GM23338 (cell line): ENCODE measurements at regions not wholly inside any gene's neighbourhood (a gene's known extent, or its start where the extent isn't known, plus 50 kb on each side); places are given as distances from the start of the nearest gene placed in this dataset.

ENCODE experiments used
- ATAC-seq: fragments of 200-7000 bp; cut with Tn5 transposase; 3 replicates; pipeline ENCODE4 v1.9.1; 2020
- DNase-seq: peaks from one replicate; pipeline ENCODE4 v3.0.0-alpha.2; 2015; ENCODE audit warnings: low spot score
- H2AFZ ChIP-seq: fragments of 200-600 bp; sonication (generic); 2 replicates; pipeline ENCODE4 v1.8.0; 2016; ENCODE audit warnings: antibody characterized with exemption, mild to moderate bottlenecking, moderate library complexity
- H3F3A ChIP-seq: fragments of 200-600 bp; sonication (generic); replicated peaks from 2 replicates; pipeline ENCODE4 v1.8.0; 2017; ENCODE audit warnings: antibody characterized with exemption, mixed run types, low read depth
- H3K27ac ChIP-seq: fragments of 200-600 bp; sonication (generic); 2 replicates; pipeline ENCODE4 v1.6.1; 2016; ENCODE audit warnings: low read depth
- H3K27me3 ChIP-seq: fragments of 200-600 bp; sonication (generic); 2 replicates; pipeline ENCODE4 v1.8.0; 2016; ENCODE audit warnings: mild to moderate bottlenecking, mixed run types, moderate library complexity; ENCODE audit not compliant: insufficient read depth
- H3K36me3 ChIP-seq: fragments of 200-600 bp; sonication (generic); 2 replicates; pipeline ENCODE4 v1.8.0; 2016; ENCODE audit warnings: mild to moderate bottlenecking; ENCODE audit not compliant: insufficient read depth
- H3K4me1 ChIP-seq: fragments of 200-600 bp; sonication (generic); 2 replicates; pipeline ENCODE4 v1.8.0; 2016; ENCODE audit warnings: mild to moderate bottlenecking, moderate library complexity; ENCODE audit not compliant: insufficient read depth
- H3K4me2 ChIP-seq: fragments of 200-600 bp; sonication (generic); 2 replicates; pipeline ENCODE4 v1.7.1; 2017; ENCODE audit warnings: mixed run types
- H3K4me3 ChIP-seq: fragments of 200-600 bp; sonication (generic); 2 replicates; pipeline ENCODE4 v1.6.1; 2016; ENCODE audit warnings: mixed run types
- H3K79me2 ChIP-seq: fragments of 200-600 bp; sonication (generic); replicated peaks from 2 replicates; pipeline ENCODE4 v1.8.0; 2017; ENCODE audit warnings: mild to moderate bottlenecking; ENCODE audit not compliant: insufficient read depth
- H3K9me2 ChIP-seq: fragments of 200-600 bp; sonication (generic); 2 replicates; pipeline ENCODE4 v1.8.0; 2017; ENCODE audit not compliant: insufficient read depth
- H4K20me1 ChIP-seq: fragments of 200-600 bp; sonication (generic); replicated peaks from 2 replicates; pipeline ENCODE4 v1.8.0; 2017; ENCODE audit warnings: mild to moderate bottlenecking; ENCODE audit not compliant: insufficient read depth
- H3K27ac Mint-ChIP-seq: 2 replicates; pipeline ENCODE4 v1.8.0; 2020; ENCODE audit warnings: inconsistent platforms, mild to moderate bottlenecking, moderate library complexity, mixed read lengths
- H3K27me3 Mint-ChIP-seq: 3 replicates; pipeline ENCODE4 v1.8.0; 2022; ENCODE audit warnings: low read depth, mild to moderate bottlenecking, moderate library complexity, mixed read lengths, inconsistent platforms; ENCODE audit not compliant: insufficient read depth, poor library complexity
- H3K36me3 Mint-ChIP-seq: 3 replicates; pipeline ENCODE4 v1.8.0; 2021; ENCODE audit warnings: low read depth, mild to moderate bottlenecking, inconsistent platforms, moderate library complexity, mixed read lengths
- H3K4me1 Mint-ChIP-seq: 3 replicates; pipeline ENCODE4 v1.8.0; 2020; ENCODE audit warnings: mild to moderate bottlenecking, inconsistent platforms, mixed read lengths
- H3K4me3 Mint-ChIP-seq: 3 replicates; pipeline ENCODE4 v1.8.0; 2021; ENCODE audit warnings: moderate library complexity, mild to moderate bottlenecking, inconsistent platforms, mixed read lengths
- H3K9me3 Mint-ChIP-seq: 3 replicates; pipeline ENCODE4 v1.8.0; 2020; ENCODE audit warnings: moderate library complexity, mild to moderate bottlenecking, inconsistent platforms, mixed read lengths
- EZH2 ChIP-seq: fragments of 200-600 bp; sonication (generic); IDR thresholded peaks from one replicate; pipeline ENCODE4 v1.8.0; 2017; ENCODE audit warnings: antibody characterized with exemption, mild to moderate bottlenecking, low read depth; ENCODE audit not compliant: unreplicated experiment
- JUNB ChIP-seq: IDR thresholded peaks from one replicate; pipeline ENCODE4 v1.6.1; 2016; ENCODE audit warnings: antibody characterized with exemption; ENCODE audit not compliant: unreplicated experiment
- NANOG ChIP-seq: IDR thresholded peaks from 2 replicates; pipeline ENCODE4 v1.6.1; 2016; ENCODE audit warnings: antibody characterized with exemption, borderline replicate concordance
- POLR2AphosphoS5 ChIP-seq: IDR thresholded peaks from 2 replicates; pipeline ENCODE4 v1.6.1; 2016; ENCODE audit warnings: antibody characterized with exemption, low read depth
- REST ChIP-seq: IDR thresholded peaks from one replicate; pipeline ENCODE4 v1.6.1; 2018; ENCODE audit warnings: antibody characterized with exemption; ENCODE audit not compliant: unreplicated experiment
- STAT1 ChIP-seq: IDR thresholded peaks from one replicate; pipeline ENCODE4 v1.6.1; 2016; ENCODE audit warnings: antibody characterized with exemption; ENCODE audit not compliant: unreplicated experiment
- ZNF114 ChIP-seq: fragments of 250-450 bp; sonication (Bioruptor Pico); IDR thresholded peaks from 2 replicates; pipeline ENCODE4 v1.5.0; 2020; ENCODE audit warnings: mild to moderate bottlenecking, moderate library complexity
- ZNF331 ChIP-seq: fragments of 250-450 bp; sonication (Bioruptor Pico); IDR thresholded peaks from 2 replicates; pipeline ENCODE4 v1.5.0; 2020; ENCODE audit warnings: low read depth, mild to moderate bottlenecking, moderate library complexity
- TF ChIP-seq, protein P1 (sequence below): IDR thresholded peaks from 2 replicates; pipeline ENCODE4 v1.6.1; 2016; ENCODE audit warnings: antibody characterized with exemption
- TF ChIP-seq, protein P2 (sequence below): fragments of 250-450 bp; sonication (Bioruptor Pico); IDR thresholded peaks from 2 replicates; pipeline ENCODE4 v1.5.0; 2020; ENCODE audit warnings: mild to moderate bottlenecking, moderate library complexity
- TF ChIP-seq, protein P3 (sequence below), 2 experiments: fragments of 200-600 bp in 1 of 2; sonication (generic) in 1 of 2; conservative IDR thresholded peaks; 2 replicates each; pipeline versions ENCODE4 v1.5.1 to v1.6.1; 2016 to 2017; ENCODE audit warnings: antibody characterized with exemption in 2 of 2, low read depth in 2 of 2, mild to moderate bottlenecking in 2 of 2, moderate library complexity in 1 of 2

GRCh38 chr2:2633017-2633416 lies 301.9 kb upstream of the MYT1L start (continued):
- TF ChIP-seq REST = no peak
- no peak for TF ChIP-seq EZH2

DNA sequence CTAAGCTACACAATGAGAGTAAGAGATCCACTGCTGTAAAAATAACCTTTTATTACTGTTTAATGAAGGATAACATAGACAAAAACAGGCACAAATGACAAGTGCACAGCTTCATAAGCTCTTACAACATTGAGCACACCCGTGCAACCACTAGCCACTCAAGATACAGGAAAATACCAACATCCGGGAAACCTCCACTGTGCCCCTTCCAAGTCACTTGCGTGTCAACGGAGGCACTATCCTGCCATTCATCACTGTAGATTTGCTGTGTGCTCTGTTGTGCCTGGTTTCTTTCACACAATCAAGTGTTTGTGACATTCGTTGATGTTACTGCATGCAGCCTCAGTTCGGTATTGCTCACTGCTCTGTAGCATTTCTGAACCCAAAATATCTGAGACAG lies 292.9 kb upstream of the MYT1L start:
- Histone ChIP-seq H2AFZ (no peak overlapping the region), H3K4me1 (peaks cover 3% of the 10 kb centered on the region; the same call in 1 of the 2 replicates), H3K4me3 (no peak overlapping the region), H3F3A (no peaks in the 10 kb centered on the region), H3K36me3 (no peaks in the 10 kb centered on the region), H3K79me2 (no peaks in the 10 kb centered on the region), H3K9me2 (no peaks in the 10 kb centered on the region), H3K27ac (no peak overlapping the region), H3K4me2 (no peak overlapping the region), H3K27me3 (no peaks in the 10 kb centered on the region), H4K20me1 (no peaks in the 10 kb centered on the region)
- ATAC-seq (no peak), DNase-seq (no peak)
- Mint-ChIP-seq H3K27ac (no peak overlapping the region), H3K4me1 (peaks cover 8% of the 10 kb centered on the region; the same call in 2 of the 3 replicates), H3K4me3 (no peak overlapping the region), H3K9me3 (no peaks in the 10 kb centered on the region), H3K36me3 (no peaks in the 10 kb centered on the region), H3K27me3 (peaks cover 4% of the 10 kb centered on the region)
- TF ChIP-seq ZNF114 (CRISPR knock-in tag) (no peak), NANOG (no peak), STAT1 (no peak), JUNB (no peak), ZNF331 (CRISPR knock-in tag) (no peak), POLR2AphosphoS5 (no peak)
- TF ChIP-seq, protein P1, sequence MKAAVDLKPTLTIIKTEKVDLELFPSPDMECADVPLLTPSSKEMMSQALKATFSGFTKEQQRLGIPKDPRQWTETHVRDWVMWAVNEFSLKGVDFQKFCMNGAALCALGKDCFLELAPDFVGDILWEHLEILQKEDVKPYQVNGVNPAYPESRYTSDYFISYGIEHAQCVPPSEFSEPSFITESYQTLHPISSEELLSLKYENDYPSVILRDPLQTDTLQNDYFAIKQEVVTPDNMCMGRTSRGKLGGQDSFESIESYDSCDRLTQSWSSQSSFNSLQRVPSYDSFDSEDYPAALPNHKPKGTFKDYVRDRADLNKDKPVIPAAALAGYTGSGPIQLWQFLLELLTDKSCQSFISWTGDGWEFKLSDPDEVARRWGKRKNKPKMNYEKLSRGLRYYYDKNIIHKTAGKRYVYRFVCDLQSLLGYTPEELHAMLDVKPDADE = no peak
- TF ChIP-seq, protein P2, sequence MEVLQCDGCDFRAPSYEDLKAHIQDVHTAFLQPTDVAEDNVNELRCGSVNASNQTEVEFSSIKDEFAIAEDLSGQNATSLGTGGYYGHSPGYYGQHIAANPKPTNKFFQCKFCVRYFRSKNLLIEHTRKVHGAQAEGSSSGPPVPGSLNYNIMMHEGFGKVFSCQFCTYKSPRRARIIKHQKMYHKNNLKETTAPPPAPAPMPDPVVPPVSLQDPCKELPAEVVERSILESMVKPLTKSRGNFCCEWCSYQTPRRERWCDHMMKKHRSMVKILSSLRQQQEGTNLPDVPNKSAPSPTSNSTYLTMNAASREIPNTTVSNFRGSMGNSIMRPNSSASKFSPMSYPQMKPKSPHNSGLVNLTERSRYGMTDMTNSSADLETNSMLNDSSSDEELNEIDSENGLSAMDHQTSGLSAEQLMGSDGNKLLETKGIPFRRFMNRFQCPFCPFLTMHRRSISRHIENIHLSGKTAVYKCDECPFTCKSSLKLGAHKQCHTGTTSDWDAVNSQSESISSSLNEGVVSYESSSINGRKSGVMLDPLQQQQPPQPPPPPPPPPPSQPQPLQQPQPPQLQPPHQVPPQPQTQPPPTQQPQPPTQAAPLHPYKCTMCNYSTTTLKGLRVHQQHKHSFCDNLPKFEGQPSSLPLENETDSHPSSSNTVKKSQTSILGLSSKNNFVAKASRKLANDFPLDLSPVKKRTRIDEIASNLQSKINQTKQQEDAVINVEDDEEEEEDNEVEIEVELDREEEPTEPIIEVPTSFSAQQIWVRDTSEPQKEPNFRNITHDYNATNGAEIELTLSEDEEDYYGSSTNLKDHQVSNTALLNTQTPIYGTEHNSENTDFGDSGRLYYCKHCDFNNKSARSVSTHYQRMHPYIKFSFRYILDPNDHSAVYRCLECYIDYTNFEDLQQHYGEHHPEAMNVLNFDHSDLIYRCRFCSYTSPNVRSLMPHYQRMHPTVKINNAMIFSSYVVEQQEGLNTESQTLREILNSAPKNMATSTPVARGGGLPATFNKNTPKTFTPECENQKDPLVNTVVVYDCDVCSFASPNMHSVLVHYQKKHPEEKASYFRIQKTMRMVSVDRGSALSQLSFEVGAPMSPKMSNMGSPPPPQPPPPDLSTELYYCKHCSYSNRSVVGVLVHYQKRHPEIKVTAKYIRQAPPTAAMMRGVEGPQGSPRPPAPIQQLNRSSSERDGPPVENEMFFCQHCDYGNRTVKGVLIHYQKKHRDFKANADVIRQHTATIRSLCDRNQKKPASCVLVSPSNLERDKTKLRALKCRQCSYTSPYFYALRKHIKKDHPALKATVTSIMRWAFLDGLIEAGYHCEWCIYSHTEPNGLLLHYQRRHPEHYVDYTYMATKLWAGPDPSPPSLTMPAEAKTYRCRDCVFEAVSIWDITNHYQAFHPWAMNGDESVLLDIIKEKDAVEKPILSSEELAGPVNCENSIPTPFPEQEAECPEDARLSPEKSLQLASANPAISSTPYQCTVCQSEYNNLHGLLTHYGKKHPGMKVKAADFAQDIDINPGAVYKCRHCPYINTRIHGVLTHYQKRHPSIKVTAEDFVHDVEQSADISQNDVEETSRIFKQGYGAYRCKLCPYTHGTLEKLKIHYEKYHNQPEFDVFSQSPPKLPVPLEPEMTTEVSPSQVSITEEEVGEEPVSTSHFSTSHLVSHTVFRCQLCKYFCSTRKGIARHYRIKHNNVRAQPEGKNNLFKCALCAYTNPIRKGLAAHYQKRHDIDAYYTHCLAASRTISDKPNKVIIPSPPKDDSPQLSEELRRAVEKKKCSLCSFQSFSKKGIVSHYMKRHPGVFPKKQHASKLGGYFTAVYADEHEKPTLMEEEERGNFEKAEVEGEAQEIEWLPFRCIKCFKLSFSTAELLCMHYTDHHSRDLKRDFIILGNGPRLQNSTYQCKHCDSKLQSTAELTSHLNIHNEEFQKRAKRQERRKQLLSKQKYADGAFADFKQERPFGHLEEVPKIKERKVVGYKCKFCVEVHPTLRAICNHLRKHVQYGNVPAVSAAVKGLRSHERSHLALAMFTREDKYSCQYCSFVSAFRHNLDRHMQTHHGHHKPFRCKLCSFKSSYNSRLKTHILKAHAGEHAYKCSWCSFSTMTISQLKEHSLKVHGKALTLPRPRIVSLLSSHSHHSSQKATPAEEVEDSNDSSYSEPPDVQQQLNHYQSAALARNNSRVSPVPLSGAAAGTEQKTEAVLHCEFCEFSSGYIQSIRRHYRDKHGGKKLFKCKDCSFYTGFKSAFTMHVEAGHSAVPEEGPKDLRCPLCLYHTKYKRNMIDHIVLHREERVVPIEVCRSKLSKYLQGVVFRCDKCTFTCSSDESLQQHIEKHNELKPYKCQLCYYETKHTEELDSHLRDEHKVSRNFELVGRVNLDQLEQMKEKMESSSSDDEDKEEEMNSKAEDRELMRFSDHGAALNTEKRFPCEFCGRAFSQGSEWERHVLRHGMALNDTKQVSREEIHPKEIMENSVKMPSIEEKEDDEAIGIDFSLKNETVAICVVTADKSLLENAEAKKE (CRISPR knock-in tag) = no peak
- TF ChIP-seq, protein P3, sequence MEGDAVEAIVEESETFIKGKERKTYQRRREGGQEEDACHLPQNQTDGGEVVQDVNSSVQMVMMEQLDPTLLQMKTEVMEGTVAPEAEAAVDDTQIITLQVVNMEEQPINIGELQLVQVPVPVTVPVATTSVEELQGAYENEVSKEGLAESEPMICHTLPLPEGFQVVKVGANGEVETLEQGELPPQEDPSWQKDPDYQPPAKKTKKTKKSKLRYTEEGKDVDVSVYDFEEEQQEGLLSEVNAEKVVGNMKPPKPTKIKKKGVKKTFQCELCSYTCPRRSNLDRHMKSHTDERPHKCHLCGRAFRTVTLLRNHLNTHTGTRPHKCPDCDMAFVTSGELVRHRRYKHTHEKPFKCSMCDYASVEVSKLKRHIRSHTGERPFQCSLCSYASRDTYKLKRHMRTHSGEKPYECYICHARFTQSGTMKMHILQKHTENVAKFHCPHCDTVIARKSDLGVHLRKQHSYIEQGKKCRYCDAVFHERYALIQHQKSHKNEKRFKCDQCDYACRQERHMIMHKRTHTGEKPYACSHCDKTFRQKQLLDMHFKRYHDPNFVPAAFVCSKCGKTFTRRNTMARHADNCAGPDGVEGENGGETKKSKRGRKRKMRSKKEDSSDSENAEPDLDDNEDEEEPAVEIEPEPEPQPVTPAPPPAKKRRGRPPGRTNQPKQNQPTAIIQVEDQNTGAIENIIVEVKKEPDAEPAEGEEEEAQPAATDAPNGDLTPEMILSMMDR (conservative IDR thresholded peaks at IDR 0.05; ENCODE audit: low read depth in 2 of 2) = no peak
